Upper lobe of left lung (tissue), 6 donors: ENCODE measurements at regions not wholly inside any gene's neighbourhood (a gene's known extent, or its start where the extent isn't known, plus 50 kb on each side); places are given as distances from the start of the nearest gene placed in this dataset.
"Not testable (repeated sequence)": the region's sequence is repeated elsewhere in the genome, so short reads cannot be mapped to it uniquely, and the experiment has no call there.

Experiments used
- ATAC-seq, 2 donors: fragments of 200-7000 bp; cut with Tn5 transposase; one replicate each; pipeline ENCODE4 v1.9.1; 2022; ENCODE audit warnings: mild to moderate bottlenecking in 2 of 2, moderate library complexity in 2 of 2; ENCODE audit not compliant: low FRiP score in 2 of 2
- DNase-seq, 2 donors: peaks; one replicate each; pipeline ENCODE4 v3.0.0-alpha.2; 2019 to 2020
- H3K27ac ChIP-seq, 4 donors: fragments of 200-600 bp; sonication (generic); one replicate each; pipeline ENCODE4 v1.5.1; 2016 to 2019
- H3K27me3 ChIP-seq, 4 donors: fragments of 200-600 bp; sonication (generic); one replicate each; pipeline ENCODE4 v1.5.1; 2017 to 2019
- H3K36me3 ChIP-seq, 4 donors: fragments of 200-600 bp; sonication (generic); one replicate each; pipeline ENCODE4 v1.5.1; 2016 to 2019
- H3K4me1 ChIP-seq, 4 donors: fragments of 200-600 bp; sonication (generic); one replicate each; pipeline ENCODE4 v1.5.1; 2018 to 2019
- H3K4me3 ChIP-seq, 4 donors: fragments of 200-600 bp; sonication (generic); one replicate each; pipeline ENCODE4 v1.5.1; 2017 to 2019; ENCODE audit warnings: mild to moderate bottlenecking in 2 of 4, moderate library complexity in 1 of 4
- H3K9me3 ChIP-seq, 4 donors: fragments of 200-600 bp; sonication (generic); one replicate each; pipeline ENCODE4 v1.5.1; 2018 to 2019
- CTCF ChIP-seq, 6 experiments: fragments of 450-650 bp in 4 of 6; fragments of 200-600 bp in 2 of 6; sonication (generic) in 2 of 6; IDR thresholded peaks; one replicate each; pipeline ENCODE4 v1.5.1; 2016 to 2019; ENCODE audit warnings: antibody characterized with exemption in 6 of 6
- EP300 ChIP-seq, 4 donors: sonication (generic); formaldehyde crosslinking; IDR thresholded peaks; one replicate each; pipeline ENCODE4 v1.5.1; 2017; ENCODE audit warnings: antibody characterized with exemption in 4 of 4, control low read depth in 2 of 4
- POLR2A ChIP-seq, 4 donors: fragments of 450-650 bp; IDR thresholded peaks; one replicate each; pipeline ENCODE4 v1.5.1; 2016 to 2017; ENCODE audit warnings: antibody characterized with exemption in 4 of 4, mild to moderate bottlenecking in 2 of 4
- POLR2AphosphoS5 ChIP-seq, 2 donors: sonication (generic); formaldehyde crosslinking; IDR thresholded peaks; one replicate each; pipeline ENCODE4 v1.5.1; 2017; ENCODE audit warnings: antibody characterized with exemption in 2 of 2
- WGBS, 2 donors: methylation state at CpG; one replicate each; pipeline ENCODE4 v1.1.5; 2017 to 2018; 5-methylcytosine and 5-hydroxymethylcytosine counted together
- donor health status: DM: no; HTN: no; CAD: no; lungs with moderate emphysema.
- donor health status: DM: no; HTN: yes; CAD: no; lungs with severe emphysema.

DNA sequence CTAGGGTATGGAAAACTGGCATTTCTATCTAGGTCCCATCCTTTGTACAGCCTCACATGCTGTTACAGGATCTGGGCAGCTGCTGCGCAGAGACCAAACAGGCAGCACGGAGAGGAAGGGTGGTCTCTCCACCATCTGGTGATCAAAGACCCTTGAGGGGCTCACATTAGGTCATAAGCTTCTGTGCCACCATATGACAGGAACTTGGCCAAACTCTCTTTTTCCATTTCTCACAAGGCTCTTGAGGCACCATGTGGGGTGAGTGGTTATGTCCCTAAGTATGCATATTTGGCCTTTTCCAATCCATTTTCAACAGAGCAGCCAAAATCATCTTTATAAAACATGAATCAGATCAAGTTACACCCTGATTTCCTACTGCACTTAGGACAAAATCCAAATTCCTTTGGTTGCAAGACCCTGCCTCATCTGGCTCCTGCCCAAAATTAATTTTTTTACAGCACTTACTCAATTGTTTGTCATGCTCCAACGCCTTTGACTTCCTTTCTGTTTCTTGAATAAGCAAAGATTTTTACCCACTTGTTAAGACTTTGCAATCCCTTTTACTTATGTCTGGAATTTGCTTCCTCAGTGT, 730.0 kb downstream of the MAT2B start:
- TF ChIP-seq POLR2A (IDR thresholded peaks at IDR 0.05), result no peak
- no peak for TF ChIP-seq POLR2AphosphoS5 (IDR thresholded peaks at IDR 0.05)
- TF ChIP-seq CTCF (IDR thresholded peaks at IDR 0.05), result no peak
- TF ChIP-seq EP300 (IDR thresholded peaks at IDR 0.05), result no peak
- H3K27ac ChIP-seq, result no peak overlapping the region
- H3K4me1 ChIP-seq, result peaks cover 0 to 8% (median 3%) of the 10 kb centered on the region in 4 donors
- WGBS, 2 donors, result 45 to 48% methylated on average over 3 of the region's 3 CpGs
- no peaks in the 10 kb centered on the region for H3K9me3 ChIP-seq
- no peaks in the 10 kb centered on the region for H3K36me3 ChIP-seq
- no peaks in the 10 kb centered on the region for H3K27me3 ChIP-seq
- ATAC-seq, result peak; percentile 37 to 46
- no peak overlapping the region for H3K4me3 ChIP-seq
- DNase-seq, result no peak

- Histone ChIP-seq H3K27ac (no peak overlapping the region), H3K36me3 (no peaks in the 10 kb centered on the region), H3K27me3 (no peaks in the 10 kb centered on the region), H3K4me1 (peaks cover 0 to 8% (median 3%) of the 10 kb centered on the region in 4 donors), H3K9me3 (no peaks in the 10 kb centered on the region), H3K4me3 (no peak overlapping the region)
- no peak for TF ChIP-seq POLR2A (IDR thresholded peaks at IDR 0.05)
- TF ChIP-seq EP300 (IDR thresholded peaks at IDR 0.05), result no peak
- no peak for TF ChIP-seq POLR2AphosphoS5 (IDR thresholded peaks at IDR 0.05)
- no peak for TF ChIP-seq CTCF (IDR thresholded peaks at IDR 0.05)
- no peak for ATAC-seq
- DNase-seq, result no peak
Observed at GRCh38 chr5:164237486-164237885, 732.1 kb downstream of the MAT2B start.

- H3K4me3 ChIP-seq, H3K9me3 ChIP-seq, ATAC-seq, H3K27ac ChIP-seq, H3K4me1 ChIP-seq, DNase-seq, H3K36me3 ChIP-seq, H3K27me3 ChIP-seq: not testable (repeated sequence)
Observed at GRCh38 chr5:164251781-164252180, 746.4 kb downstream of the MAT2B start.

DNA sequence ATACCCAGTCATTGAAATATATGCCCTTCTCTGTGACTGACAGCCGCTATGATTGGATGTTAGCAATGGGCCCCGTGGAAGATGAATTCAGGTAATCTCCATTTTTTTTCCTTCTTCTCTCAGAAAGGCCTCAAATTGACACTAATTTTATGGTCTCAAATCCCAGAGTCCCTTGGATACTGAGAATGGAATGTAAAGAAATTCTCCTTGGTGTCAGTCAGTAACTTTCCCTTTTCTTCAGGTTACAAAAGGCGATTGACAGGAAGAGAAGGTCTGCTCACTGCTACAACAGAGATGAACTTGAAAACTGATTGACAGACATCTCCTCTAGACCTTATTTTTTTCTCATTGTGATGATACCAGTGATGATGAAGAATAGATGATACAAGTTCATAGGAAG, 748.3 kb downstream of the MAT2B start:
- ATAC-seq (no peak), DNase-seq (no peak)
- Histone ChIP-seq H3K4me1 (no peaks in the 10 kb centered on the region), H3K36me3 (no peaks in the 10 kb centered on the region), H3K9me3 (no peaks in the 10 kb centered on the region), H3K27me3 (no peaks in the 10 kb centered on the region), H3K4me3 (no peak overlapping the region), H3K27ac (no peak overlapping the region)
- 86 to 88% methylated on average over 3 of the region's 3 CpGs for WGBS, 2 donors
- TF ChIP-seq EP300 (IDR thresholded peaks at IDR 0.05) (no peak), CTCF (IDR thresholded peaks at IDR 0.05) (no peak), POLR2AphosphoS5 (IDR thresholded peaks at IDR 0.05) (no peak), POLR2A (IDR thresholded peaks at IDR 0.05) (no peak)

DNA sequence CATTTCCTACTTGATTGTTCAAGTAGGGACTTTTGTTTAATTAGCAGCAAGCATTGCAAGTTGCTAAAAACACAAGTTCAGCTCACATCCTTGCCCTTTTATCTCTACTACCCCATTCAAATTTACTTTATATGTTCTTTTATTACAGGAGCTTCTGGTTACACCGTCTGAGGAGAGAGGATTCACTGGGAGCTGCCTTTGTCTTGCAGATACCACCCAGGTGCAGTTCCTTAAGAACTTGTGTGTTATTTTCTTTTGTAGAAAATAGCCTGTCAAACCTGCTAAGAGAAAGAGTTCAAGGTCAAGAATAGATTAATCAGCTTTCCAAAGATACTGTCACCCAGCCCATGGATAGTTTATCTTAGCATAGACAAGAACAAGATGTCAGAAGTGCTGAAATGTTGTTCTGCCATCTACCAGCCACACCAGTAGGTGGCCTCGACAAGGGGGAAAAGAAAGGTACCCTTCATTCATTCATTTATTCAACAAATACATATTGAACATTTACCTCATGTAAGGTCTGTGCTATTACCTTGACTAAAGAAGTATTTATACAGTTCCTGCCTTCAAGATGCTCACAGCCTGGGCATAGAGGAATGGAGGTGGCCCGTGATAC, 750.3 kb downstream of the MAT2B start:
- TF ChIP-seq POLR2A (IDR thresholded peaks at IDR 0.05) (no peak), POLR2AphosphoS5 (IDR thresholded peaks at IDR 0.05) (no peak), CTCF (IDR thresholded peaks at IDR 0.05) (no peak), EP300 (IDR thresholded peaks at IDR 0.05) (no peak)
- H3K36me3 ChIP-seq, result no peaks in the 10 kb centered on the region

More for the DNA sequence above, 750.3 kb downstream of the MAT2B start:
- Histone ChIP-seq H3K4me3 (no peak overlapping the region), H3K27ac (no peak overlapping the region), H3K4me1 (no peaks in the 10 kb centered on the region), H3K27me3 (no peaks in the 10 kb centered on the region), H3K9me3 (no peaks in the 10 kb centered on the region)
- 58 to 66% methylated on average over 3 of the region's 3 CpGs for WGBS, 2 donors
- DNase-seq (no peak), ATAC-seq (no peak)
